ENCODE measurements at regions not wholly inside any gene's neighbourhood (a gene's known extent, or its start where the extent isn't known, plus 50 kb on each side); places are given as distances from the start of the nearest gene placed in this dataset.
"Not testable (repeated sequence)": the region's sequence is repeated elsewhere in the genome, so short reads cannot be mapped to it uniquely, and the experiment has no call there.

DNA sequence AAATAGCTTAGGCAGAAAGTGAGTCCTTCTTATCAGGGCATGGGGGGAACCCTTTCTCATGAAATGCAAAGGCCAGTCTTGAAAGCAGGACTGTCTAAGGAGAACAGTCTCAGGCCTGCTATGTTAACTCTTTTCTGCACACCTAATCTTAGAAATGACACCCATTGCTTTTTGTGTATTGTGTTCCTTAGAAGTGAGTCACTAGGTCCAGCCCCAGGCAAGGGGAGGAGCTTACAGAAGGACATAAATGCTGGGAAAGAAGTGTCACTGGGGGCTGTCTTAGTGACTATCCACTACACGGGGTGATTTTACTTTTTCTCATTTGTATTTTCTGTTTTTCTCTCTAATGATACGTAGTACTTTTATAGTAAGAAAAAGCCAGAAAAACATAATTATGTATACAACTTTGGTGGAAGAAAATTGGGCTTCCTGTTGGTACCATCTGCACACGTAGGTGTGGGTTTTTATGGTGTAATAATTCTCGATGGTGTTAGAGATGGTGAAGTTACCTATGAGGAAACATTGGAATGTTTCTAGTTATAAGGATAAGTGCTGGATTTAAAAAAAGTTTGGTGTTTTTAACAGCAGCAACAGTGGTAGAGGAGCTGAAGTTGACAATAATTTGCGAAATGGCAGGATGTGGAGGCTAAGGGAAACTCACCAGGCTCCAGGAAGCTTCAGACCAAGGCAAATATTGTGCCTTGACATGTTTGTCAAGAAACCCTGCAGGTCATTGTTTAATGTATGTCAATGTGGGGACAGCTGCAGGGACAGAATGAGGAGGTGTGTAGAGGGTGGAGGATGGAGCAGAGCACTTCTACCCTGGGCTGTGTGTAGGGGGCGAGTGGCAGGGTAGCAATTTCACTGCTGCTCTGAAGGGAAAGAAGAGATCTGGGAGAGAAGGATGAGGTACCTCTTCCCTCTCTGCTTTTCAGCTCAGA is 214.9 kb downstream of the KTN1 start:
- no TSS peak for BruUV-seq (replicated peaks)
- intact Hi-C loops (cut with micrococcal nuclease; ENCODE audit: unreplicated experiment), result no loop called here
- no peaks in the 10 kb centered on the region for H3K27me3 ChIP-seq (replicated peaks; ENCODE audit: control insufficient read depth, insufficient read depth, low read length)
- Mint-ChIP-seq H3K4me1 (ENCODE audit: low read depth, unreplicated experiment) (no peaks in the 10 kb centered on the region), H3K4me3 (ENCODE audit: unreplicated experiment) (no peak overlapping the region), H3K27ac (ENCODE audit: unreplicated experiment) (no peak overlapping the region), H3K9me3 (ENCODE audit: unreplicated experiment) (no peaks in the 10 kb centered on the region), H3K36me3 (ENCODE audit: insufficient read depth, unreplicated experiment) (no peaks in the 10 kb centered on the region), H3K27me3 (ENCODE audit: insufficient read depth, unreplicated experiment) (no peaks in the 10 kb centered on the region)
- no peaks in the 10 kb centered on the region for H3K9me3 ChIP-seq
- H3K4me3 ChIP-seq (ENCODE audit: low read depth, low read length), result no peak overlapping the region
- TF ChIP-seq, protein P1, sequence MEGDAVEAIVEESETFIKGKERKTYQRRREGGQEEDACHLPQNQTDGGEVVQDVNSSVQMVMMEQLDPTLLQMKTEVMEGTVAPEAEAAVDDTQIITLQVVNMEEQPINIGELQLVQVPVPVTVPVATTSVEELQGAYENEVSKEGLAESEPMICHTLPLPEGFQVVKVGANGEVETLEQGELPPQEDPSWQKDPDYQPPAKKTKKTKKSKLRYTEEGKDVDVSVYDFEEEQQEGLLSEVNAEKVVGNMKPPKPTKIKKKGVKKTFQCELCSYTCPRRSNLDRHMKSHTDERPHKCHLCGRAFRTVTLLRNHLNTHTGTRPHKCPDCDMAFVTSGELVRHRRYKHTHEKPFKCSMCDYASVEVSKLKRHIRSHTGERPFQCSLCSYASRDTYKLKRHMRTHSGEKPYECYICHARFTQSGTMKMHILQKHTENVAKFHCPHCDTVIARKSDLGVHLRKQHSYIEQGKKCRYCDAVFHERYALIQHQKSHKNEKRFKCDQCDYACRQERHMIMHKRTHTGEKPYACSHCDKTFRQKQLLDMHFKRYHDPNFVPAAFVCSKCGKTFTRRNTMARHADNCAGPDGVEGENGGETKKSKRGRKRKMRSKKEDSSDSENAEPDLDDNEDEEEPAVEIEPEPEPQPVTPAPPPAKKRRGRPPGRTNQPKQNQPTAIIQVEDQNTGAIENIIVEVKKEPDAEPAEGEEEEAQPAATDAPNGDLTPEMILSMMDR (IDR thresholded peaks at IDR 0.05; ENCODE audit: insufficient read depth in 1 of 2, low read depth in 1 of 2, low read length in 1 of 2, severe bottlenecking in 1 of 2, unreplicated experiment in 1 of 2), result no peak
- peak in 1 of 2 experiments; percentile 10 for DNase-seq
- no peaks in the 10 kb centered on the region for H3K4me1 ChIP-seq
- H3K36me3 ChIP-seq (ENCODE audit: control insufficient read depth, insufficient read depth, low read length), result no peaks in the 10 kb centered on the region
- POLR2A ChIA-PET, result no interaction called here
- CTCF ChIA-PET, result no interaction called here

DNA sequence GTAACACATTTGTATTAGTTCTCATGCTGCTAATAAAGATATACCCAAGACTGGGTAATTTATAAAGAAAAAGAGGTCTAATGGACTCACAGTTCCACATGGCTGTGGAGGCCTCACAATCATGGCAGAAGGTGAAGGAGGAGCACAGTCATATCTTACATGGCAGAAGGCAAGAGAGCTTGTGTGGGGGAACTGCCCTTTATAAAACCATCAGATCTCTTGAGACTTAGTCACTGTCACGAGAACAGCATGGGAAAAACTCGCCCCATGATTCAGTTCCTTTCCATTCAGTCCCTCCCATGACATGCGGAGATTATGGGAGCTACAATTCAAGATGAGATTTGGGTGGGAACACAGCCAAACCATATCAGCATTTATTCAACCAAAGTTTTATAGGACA is 216.5 kb downstream of the KTN1 start:
- H3K4me1 Mint-ChIP-seq (ENCODE audit: low read depth, unreplicated experiment); H3K27me3 Mint-ChIP-seq (ENCODE audit: insufficient read depth, unreplicated experiment); POLR2A ChIA-PET; H3K27ac Mint-ChIP-seq (ENCODE audit: unreplicated experiment); intact Hi-C loops (cut with micrococcal nuclease; ENCODE audit: unreplicated experiment); H3K4me1 ChIP-seq; H3K36me3 ChIP-seq (ENCODE audit: control insufficient read depth, insufficient read depth, low read length); CTCF ChIA-PET; H3K9me3 ChIP-seq; H3K4me3 Mint-ChIP-seq (ENCODE audit: unreplicated experiment); H3K9me3 Mint-ChIP-seq (ENCODE audit: unreplicated experiment); BruUV-seq (replicated peaks); H3K4me3 ChIP-seq (ENCODE audit: low read depth, low read length); DNase-seq; H3K36me3 Mint-ChIP-seq (ENCODE audit: insufficient read depth, unreplicated experiment); H3K27me3 ChIP-seq (replicated peaks; ENCODE audit: control insufficient read depth, insufficient read depth, low read length): not testable (repeated sequence)

DNA sequence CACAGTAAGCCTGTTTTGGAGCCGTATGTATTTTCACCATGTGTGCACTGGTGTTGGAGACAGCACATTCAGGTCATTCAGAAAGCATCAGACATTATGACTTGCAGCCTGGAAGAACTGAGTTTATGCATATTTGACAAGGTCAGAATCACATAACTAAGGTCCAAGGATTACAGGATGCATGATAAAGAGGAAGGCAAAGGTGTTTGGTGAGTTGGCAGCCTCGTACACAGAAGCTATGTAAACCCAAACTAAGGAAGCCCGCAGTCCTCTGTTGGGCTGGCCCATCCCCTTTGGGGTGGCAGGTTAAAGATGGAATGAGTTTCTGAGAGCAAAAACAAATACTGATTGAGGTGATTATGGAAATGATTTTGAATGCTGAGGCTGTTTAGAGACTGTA is 218.4 kb downstream of the KTN1 start:
- Mint-ChIP-seq H3K27ac (ENCODE audit: unreplicated experiment) (no peak overlapping the region), H3K9me3 (ENCODE audit: unreplicated experiment) (peaks cover 9% of the 10 kb centered on the region), H3K27me3 (ENCODE audit: insufficient read depth, unreplicated experiment) (no peaks in the 10 kb centered on the region), H3K4me3 (ENCODE audit: unreplicated experiment) (no peak overlapping the region), H3K36me3 (ENCODE audit: insufficient read depth, unreplicated experiment) (no peaks in the 10 kb centered on the region), H3K4me1 (ENCODE audit: low read depth, unreplicated experiment) (no peaks in the 10 kb centered on the region)
- CTCF ChIA-PET, result no interaction called here
- BruUV-seq (replicated peaks), result no TSS peak
- intact Hi-C loops (cut with micrococcal nuclease; ENCODE audit: unreplicated experiment), result no loop called here
- no peaks in the 10 kb centered on the region for H3K9me3 ChIP-seq
- H3K4me1 ChIP-seq, result peaks cover 10% of the 10 kb centered on the region; the same call in 1 of the 2 replicates
- TF ChIP-seq, protein P1 (IDR thresholded peaks at IDR 0.05; ENCODE audit: insufficient read depth in 1 of 2, low read depth in 1 of 2, low read length in 1 of 2, severe bottlenecking in 1 of 2, unreplicated experiment in 1 of 2), result no peak
- POLR2A ChIA-PET, result no interaction called here
- H3K27me3 ChIP-seq (replicated peaks; ENCODE audit: control insufficient read depth, insufficient read depth, low read length), result no peaks in the 10 kb centered on the region
- no peaks in the 10 kb centered on the region for H3K36me3 ChIP-seq (ENCODE audit: control insufficient read depth, insufficient read depth, low read length)
- no peak for DNase-seq
- H3K4me3 ChIP-seq (ENCODE audit: low read depth, low read length), result no peak overlapping the region
